Vagina (tissue), 2 donors: ENCODE measurements at regions not wholly inside any gene's neighbourhood (a gene's known extent, or its start where the extent isn't known, plus 50 kb on each side); places are given as distances from the start of the nearest gene placed in this dataset.

ENCODE experiments used
- DNase-seq, 2 donors: peaks; one replicate each; pipeline ENCODE4 v3.0.0-alpha.2; 2017; ENCODE audit errors: extremely low spot score in 2 of 2
- H3K27ac ChIP-seq: fragments of 200-600 bp; sonication (generic); one replicate; pipeline ENCODE4 v1.5.1; 2019
- H3K27me3 ChIP-seq: fragments of 200-600 bp; sonication (generic); one replicate; pipeline ENCODE4 v1.5.1; 2019
- H3K36me3 ChIP-seq, 2 donors: fragments of 200-600 bp; sonication (generic); one replicate each; pipeline ENCODE4 v1.5.1; 2017 to 2019
- H3K4me1 ChIP-seq: fragments of 200-600 bp; sonication (generic); one replicate; pipeline ENCODE4 v1.5.1; 2019
- H3K4me3 ChIP-seq, 2 donors: fragments of 200-600 bp; sonication (generic); 1 replicate in 1 of 2; 2 replicates in 1 of 2; pipeline ENCODE4 v1.5.1; 2016 to 2019
- H3K9me3 ChIP-seq: fragments of 200-600 bp; sonication (generic); one replicate; pipeline ENCODE4 v1.5.1; 2019
- POLR2A ChIP-seq, 2 donors: fragments of 450-650 bp; IDR thresholded peaks; one replicate each; pipeline ENCODE4 v1.6.1; 2017; ENCODE audit warnings: antibody characterized with exemption in 2 of 2, mild to moderate bottlenecking in 2 of 2, moderate library complexity in 2 of 2
- POLR2AphosphoS5 ChIP-seq, 2 donors: sonication (generic); formaldehyde crosslinking; IDR thresholded peaks; one replicate each; pipeline ENCODE4 v1.9.0; 2017; ENCODE audit warnings: antibody characterized with exemption in 2 of 2, mild to moderate bottlenecking in 2 of 2, low read depth in 1 of 2; ENCODE audit not compliant: insufficient read depth in 1 of 2
- intact Hi-C: fragments of 100-400 bp; cut with DNase I; formaldehyde crosslinking; loops from one replicate; pipeline ENCODE4 v1.15.1; 2023
- TF ChIP-seq, protein P1 (sequence below), 3 experiments: fragments of 450-650 bp in 2 of 3; fragments of 200-600 bp in 1 of 3; sonication (generic) in 1 of 3; IDR thresholded peaks; one replicate each; pipeline ENCODE4 v1.5.1; 2017 to 2019; ENCODE audit warnings: antibody characterized with exemption in 3 of 3, mild to moderate bottlenecking in 2 of 3, moderate library complexity in 2 of 3

DNA sequence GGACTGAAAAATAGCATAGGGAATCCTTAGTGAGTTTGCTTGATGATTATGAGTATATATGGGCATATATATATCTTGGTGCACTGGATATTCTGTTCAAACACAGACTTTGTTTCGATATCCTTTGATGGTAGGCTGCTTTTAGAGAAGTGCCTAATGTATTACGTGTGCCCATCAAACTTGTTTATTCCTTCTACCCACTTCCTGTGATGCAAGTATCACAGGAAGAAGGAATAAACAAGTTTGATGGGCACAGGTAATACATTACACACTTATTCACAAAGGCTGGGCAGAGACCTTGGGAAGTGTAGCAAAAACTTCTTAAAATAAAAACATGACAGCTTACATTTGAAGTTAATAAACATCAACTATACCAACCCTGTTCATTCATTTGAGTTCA, 364.2 kb downstream of the CHSY3 start:
- H3K36me3 ChIP-seq = no peaks in the 10 kb centered on the region
- no peak overlapping the region for H3K27ac ChIP-seq
- TF ChIP-seq POLR2AphosphoS5 (IDR thresholded peaks at IDR 0.05; ENCODE audit: insufficient read depth in 1 of 2, low read depth in 1 of 2) = no peak
- no peak for TF ChIP-seq POLR2A (IDR thresholded peaks at IDR 0.05)
- TF ChIP-seq, protein P1, sequence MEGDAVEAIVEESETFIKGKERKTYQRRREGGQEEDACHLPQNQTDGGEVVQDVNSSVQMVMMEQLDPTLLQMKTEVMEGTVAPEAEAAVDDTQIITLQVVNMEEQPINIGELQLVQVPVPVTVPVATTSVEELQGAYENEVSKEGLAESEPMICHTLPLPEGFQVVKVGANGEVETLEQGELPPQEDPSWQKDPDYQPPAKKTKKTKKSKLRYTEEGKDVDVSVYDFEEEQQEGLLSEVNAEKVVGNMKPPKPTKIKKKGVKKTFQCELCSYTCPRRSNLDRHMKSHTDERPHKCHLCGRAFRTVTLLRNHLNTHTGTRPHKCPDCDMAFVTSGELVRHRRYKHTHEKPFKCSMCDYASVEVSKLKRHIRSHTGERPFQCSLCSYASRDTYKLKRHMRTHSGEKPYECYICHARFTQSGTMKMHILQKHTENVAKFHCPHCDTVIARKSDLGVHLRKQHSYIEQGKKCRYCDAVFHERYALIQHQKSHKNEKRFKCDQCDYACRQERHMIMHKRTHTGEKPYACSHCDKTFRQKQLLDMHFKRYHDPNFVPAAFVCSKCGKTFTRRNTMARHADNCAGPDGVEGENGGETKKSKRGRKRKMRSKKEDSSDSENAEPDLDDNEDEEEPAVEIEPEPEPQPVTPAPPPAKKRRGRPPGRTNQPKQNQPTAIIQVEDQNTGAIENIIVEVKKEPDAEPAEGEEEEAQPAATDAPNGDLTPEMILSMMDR (IDR thresholded peaks at IDR 0.05) = no peak
- no peaks in the 10 kb centered on the region for H3K9me3 ChIP-seq
- H3K27me3 ChIP-seq = no peaks in the 10 kb centered on the region
- H3K4me3 ChIP-seq = no peak overlapping the region
- intact Hi-C loops = no loop called here
- DNase-seq = no peak
- H3K4me1 ChIP-seq = no peaks in the 10 kb centered on the region

DNA sequence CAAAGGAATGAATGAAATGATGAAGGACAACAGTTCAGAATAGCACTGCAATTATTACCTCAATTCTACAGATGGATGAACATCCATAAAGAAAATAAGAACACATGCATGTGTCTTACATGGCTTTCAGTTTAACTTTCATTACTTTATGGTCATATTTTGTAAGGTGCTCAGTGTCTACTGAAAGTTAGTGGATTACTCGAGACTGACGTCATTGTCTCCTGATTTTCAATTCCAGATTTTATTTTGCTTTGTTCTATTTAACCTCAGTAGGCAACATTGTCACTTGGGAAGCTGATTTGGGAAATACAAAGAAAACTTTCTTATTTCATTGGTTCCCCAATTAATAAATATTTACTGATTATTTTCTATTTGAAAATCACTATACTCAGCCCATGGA, 363.7 kb downstream of the CHSY3 start:
- no peaks in the 10 kb centered on the region for H3K4me1 ChIP-seq
- no peak overlapping the region for H3K4me3 ChIP-seq
- intact Hi-C loops = no loop called here
- DNase-seq = no peak
- no peaks in the 10 kb centered on the region for H3K36me3 ChIP-seq
- no peak overlapping the region for H3K27ac ChIP-seq
- TF ChIP-seq POLR2AphosphoS5 (IDR thresholded peaks at IDR 0.05; ENCODE audit: insufficient read depth in 1 of 2, low read depth in 1 of 2) (no peak), POLR2A (IDR thresholded peaks at IDR 0.05) (no peak)
- TF ChIP-seq, protein P1 (IDR thresholded peaks at IDR 0.05) = no peak
- H3K9me3 ChIP-seq = no peaks in the 10 kb centered on the region
- no peaks in the 10 kb centered on the region for H3K27me3 ChIP-seq

DNA sequence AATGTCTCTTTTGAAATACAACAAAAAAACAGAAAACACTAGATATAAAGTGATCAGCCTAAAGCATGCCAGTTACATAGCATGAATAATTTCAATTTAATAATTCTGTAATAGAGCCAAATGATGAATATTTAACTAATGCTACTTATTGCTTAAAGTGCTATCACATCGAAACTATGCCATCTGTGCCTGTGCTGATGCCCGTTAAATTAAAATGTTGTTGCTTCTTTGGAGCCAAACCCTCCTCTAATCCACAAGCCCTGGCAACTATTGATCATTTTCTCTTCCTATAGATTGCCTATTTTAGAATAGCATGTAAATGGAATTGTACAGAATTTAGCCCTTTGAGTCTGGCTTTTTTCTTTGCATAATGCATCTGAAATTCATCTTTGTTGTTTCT, 356.2 kb downstream of the CHSY3 start:
- intact Hi-C loops = no loop called here
- H3K9me3 ChIP-seq = no peaks in the 10 kb centered on the region
- no peak for TF ChIP-seq POLR2AphosphoS5 (IDR thresholded peaks at IDR 0.05; ENCODE audit: insufficient read depth in 1 of 2, low read depth in 1 of 2)
- TF ChIP-seq, protein P1 (IDR thresholded peaks at IDR 0.05) = no peak
- no peak for TF ChIP-seq POLR2A (IDR thresholded peaks at IDR 0.05)
- H3K4me1 ChIP-seq = no peaks in the 10 kb centered on the region
- no peaks in the 10 kb centered on the region for H3K36me3 ChIP-seq
- no peaks in the 10 kb centered on the region for H3K27me3 ChIP-seq
- H3K27ac ChIP-seq = no peak overlapping the region
- no peak for DNase-seq
- no peak overlapping the region for H3K4me3 ChIP-seq

DNA sequence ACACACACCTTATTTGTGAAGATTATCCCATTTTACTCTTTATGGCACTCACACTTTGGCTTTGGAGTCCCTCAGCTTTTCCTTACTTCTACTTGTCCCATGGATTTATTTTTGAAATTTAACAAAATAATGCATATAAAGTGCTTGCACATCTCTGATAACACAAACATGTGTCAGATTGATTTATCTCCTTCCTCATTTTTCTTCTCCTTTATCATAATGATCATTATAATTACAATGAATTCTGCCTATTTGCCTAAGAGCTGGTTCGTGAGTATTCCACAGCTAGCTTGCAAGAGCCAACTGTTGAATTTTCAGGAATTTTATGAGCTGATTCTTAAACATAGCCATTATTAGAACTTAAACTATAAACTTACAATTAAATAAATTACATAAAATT, 347.7 kb downstream of the CHSY3 start:
- intact Hi-C loops = no loop called here
- Histone ChIP-seq H3K4me3 (no peak overlapping the region), H3K4me1 (no peaks in the 10 kb centered on the region), H3K27me3 (no peaks in the 10 kb centered on the region), H3K36me3 (no peaks in the 10 kb centered on the region), H3K27ac (no peak overlapping the region), H3K9me3 (no peaks in the 10 kb centered on the region)
- no peak for DNase-seq
- TF ChIP-seq, protein P1 (IDR thresholded peaks at IDR 0.05) = no peak
- TF ChIP-seq POLR2AphosphoS5 (IDR thresholded peaks at IDR 0.05; ENCODE audit: insufficient read depth in 1 of 2, low read depth in 1 of 2) (no peak), POLR2A (IDR thresholded peaks at IDR 0.05) (no peak)

DNA sequence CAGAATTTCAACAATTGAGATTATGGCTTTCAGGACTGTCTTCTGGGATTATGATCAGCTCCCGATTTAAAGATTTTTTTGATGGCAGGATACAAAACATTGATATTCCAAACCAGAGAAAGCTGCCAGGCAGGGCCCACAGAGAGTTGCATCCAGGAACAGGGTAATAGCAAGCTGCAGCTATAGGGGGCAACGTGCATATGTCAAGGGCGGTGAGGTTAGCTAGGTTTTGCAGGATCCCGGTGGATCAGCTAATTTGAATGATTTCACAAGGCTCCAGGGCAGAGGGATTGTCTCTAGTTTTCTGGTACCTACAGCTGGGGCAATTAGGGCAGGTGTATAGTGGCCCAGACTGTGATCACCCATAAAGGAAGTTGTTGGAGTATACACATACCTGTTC, 339.4 kb downstream of the CHSY3 start:
- TF ChIP-seq, protein P1 (IDR thresholded peaks at IDR 0.05) = no peak
- no peak for TF ChIP-seq POLR2AphosphoS5 (IDR thresholded peaks at IDR 0.05; ENCODE audit: insufficient read depth in 1 of 2, low read depth in 1 of 2)
- TF ChIP-seq POLR2A (IDR thresholded peaks at IDR 0.05) = no peak
- H3K27ac ChIP-seq = no peak overlapping the region
- no peak for DNase-seq
- no peak overlapping the region for H3K4me3 ChIP-seq
- H3K27me3 ChIP-seq = no peaks in the 10 kb centered on the region
- H3K4me1 ChIP-seq = no peaks in the 10 kb centered on the region
- intact Hi-C loops = no loop called here
- no peaks in the 10 kb centered on the region for H3K9me3 ChIP-seq
- no peaks in the 10 kb centered on the region for H3K36me3 ChIP-seq
